ENCODE measurements at regions not wholly inside any gene's neighbourhood (a gene's known extent, or its start where the extent isn't known, plus 50 kb on each side); places are given as distances from the start of the nearest gene placed in this dataset.
"Not testable (repeated sequence)": the region's sequence is repeated elsewhere in the genome, so short reads cannot be mapped to it uniquely, and the experiment has no call there.

DNA sequence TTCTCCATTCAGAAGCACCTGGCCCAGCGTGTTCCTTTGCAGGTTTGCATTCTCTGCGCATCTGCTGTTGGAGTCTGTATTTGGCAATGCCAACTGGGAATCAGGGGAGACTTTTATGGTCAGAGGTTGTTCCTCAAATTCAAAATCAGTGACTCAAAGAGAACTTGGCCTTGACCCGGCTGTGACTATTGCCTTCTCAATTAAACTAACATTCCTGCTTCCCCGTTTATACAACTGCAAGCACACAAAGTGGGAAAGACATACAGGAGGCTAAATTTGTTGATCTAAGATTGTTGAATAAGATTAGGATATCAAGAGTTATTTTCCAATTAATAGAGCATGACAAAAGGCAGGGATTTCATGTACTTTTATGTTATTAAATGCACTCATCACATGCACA is 402.4 kb upstream of the IRX2 start:
- Histone ChIP-seq H3K27me3 (ENCODE audit: control insufficient read depth, insufficient read depth, low read length) (no peaks in the 10 kb centered on the region), H3K9me3 (ENCODE audit: control insufficient read depth, insufficient read depth, low read length) (peaks cover 43% of the 10 kb centered on the region), H3K27ac (ENCODE audit: low read depth, low read length) (no peak overlapping the region), H3K4me3 (ENCODE audit: low read depth, low read length) (no peak overlapping the region)
- POLR2A ChIA-PET = no interaction called here
- CTCF ChIA-PET = no interaction called here
- no peak for DNase-seq (ENCODE audit: low read depth, low spot score)
- TF ChIP-seq, protein P1, sequence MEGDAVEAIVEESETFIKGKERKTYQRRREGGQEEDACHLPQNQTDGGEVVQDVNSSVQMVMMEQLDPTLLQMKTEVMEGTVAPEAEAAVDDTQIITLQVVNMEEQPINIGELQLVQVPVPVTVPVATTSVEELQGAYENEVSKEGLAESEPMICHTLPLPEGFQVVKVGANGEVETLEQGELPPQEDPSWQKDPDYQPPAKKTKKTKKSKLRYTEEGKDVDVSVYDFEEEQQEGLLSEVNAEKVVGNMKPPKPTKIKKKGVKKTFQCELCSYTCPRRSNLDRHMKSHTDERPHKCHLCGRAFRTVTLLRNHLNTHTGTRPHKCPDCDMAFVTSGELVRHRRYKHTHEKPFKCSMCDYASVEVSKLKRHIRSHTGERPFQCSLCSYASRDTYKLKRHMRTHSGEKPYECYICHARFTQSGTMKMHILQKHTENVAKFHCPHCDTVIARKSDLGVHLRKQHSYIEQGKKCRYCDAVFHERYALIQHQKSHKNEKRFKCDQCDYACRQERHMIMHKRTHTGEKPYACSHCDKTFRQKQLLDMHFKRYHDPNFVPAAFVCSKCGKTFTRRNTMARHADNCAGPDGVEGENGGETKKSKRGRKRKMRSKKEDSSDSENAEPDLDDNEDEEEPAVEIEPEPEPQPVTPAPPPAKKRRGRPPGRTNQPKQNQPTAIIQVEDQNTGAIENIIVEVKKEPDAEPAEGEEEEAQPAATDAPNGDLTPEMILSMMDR (IDR thresholded peaks at IDR 0.05; ENCODE audit: low read depth, low read length) = no peak

DNA sequence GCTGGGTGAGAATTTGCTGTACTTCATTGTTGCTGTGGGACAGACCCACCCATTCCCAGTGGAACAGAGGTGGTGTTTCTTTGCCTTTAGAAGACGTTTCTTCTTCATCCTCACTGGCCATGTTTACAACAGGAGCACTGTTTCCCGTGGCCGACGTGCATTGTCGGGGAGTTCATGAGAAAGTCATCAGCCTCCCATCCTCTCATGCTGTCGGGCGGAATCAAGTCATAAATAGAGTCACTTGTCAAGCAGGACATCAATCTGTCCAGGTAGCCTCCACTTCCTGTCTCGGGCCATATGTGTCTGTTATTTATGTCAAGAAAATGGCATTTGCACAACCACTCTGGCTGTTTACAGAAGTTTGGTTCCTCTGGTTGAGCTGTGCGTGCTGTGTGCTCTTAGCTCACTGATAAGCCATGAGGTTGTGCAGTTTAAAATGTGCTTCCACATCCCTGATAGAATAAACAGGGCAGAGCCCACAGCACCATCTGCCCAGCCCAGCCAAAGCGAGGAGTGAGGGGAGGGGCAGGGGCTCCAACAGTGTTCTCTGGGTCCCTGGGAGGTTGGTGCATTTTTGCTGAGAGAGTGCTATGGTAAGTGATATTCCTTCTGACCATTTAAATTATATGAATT is 401.9 kb upstream of the IRX2 start:
- Histone ChIP-seq H3K4me3 (ENCODE audit: low read depth, low read length) (no peak overlapping the region), H3K27ac (ENCODE audit: low read depth, low read length) (no peak overlapping the region), H3K9me3 (ENCODE audit: control insufficient read depth, insufficient read depth, low read length) (peaks cover 40% of the 10 kb centered on the region), H3K27me3 (ENCODE audit: control insufficient read depth, insufficient read depth, low read length) (no peaks in the 10 kb centered on the region)
- TF ChIP-seq, protein P1 (IDR thresholded peaks at IDR 0.05; ENCODE audit: low read depth, low read length) = no peak
- CTCF ChIA-PET = no interaction called here
- POLR2A ChIA-PET = no interaction called here
- no peak for DNase-seq (ENCODE audit: low read depth, low spot score)

DNA sequence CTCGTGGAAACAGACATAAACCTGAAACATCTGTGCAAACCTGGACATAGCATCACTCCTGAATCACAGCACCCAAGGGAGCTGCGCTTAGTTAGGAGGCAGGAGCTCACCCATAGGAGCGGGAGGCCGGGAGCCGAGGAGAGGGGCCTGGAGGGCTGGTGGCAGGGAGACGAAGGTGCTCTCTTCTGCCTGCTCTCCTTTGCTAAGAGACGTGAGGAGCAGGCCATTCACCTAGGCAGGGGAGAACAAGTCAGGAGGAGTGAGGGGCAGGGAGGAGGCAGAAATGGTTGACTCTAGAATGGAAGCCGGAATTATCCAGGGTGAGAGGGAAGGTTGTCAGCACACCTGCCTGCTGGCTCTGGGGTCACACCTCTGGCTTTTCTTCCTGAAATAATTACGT is 398.4 kb upstream of the IRX2 start:
- no peaks in the 10 kb centered on the region for H3K27me3 ChIP-seq (ENCODE audit: control insufficient read depth, insufficient read depth, low read length)
- POLR2A ChIA-PET = no interaction called here

DNA sequence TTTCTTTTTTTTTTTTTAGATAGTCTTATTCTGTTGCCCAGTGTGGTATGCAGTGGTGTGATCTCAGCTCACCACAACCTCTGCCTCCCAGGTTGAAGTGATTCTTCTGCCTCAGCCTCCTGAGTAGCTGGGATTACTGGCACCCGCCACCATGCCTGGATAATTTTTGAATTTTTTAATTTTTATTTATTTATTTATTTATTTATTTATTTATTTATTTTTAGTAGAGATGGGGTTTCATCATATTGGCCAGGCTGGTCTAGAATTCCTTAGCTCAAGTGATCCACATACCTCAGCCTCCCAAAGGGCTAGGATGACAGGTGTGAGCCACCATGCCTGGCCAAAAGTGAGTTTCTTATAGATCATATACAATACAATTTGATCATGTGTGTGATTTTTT is 395.9 kb upstream of the IRX2 start:
- POLR2A ChIA-PET; H3K27ac ChIP-seq (ENCODE audit: low read depth, low read length); H3K27me3 ChIP-seq (ENCODE audit: control insufficient read depth, insufficient read depth, low read length); CTCF ChIA-PET; H3K4me3 ChIP-seq (ENCODE audit: low read depth, low read length); DNase-seq (ENCODE audit: low read depth, low spot score): not testable (repeated sequence)
- H3K9me3 ChIP-seq (ENCODE audit: control insufficient read depth, insufficient read depth, low read length) = peaks cover 32% of the 10 kb centered on the region

More for the DNA sequence above, 398.4 kb upstream of the IRX2 start:
- peaks cover 24% of the 10 kb centered on the region for H3K9me3 ChIP-seq (ENCODE audit: control insufficient read depth, insufficient read depth, low read length)
- H3K4me3 ChIP-seq (ENCODE audit: low read depth, low read length) = no peak overlapping the region
- no peak for DNase-seq (ENCODE audit: low read depth, low spot score)
- CTCF ChIA-PET = no interaction called here
- no peak overlapping the region for H3K27ac ChIP-seq (ENCODE audit: low read depth, low read length)
- TF ChIP-seq, protein P1 (IDR thresholded peaks at IDR 0.05; ENCODE audit: low read depth, low read length) = no peak

DNA sequence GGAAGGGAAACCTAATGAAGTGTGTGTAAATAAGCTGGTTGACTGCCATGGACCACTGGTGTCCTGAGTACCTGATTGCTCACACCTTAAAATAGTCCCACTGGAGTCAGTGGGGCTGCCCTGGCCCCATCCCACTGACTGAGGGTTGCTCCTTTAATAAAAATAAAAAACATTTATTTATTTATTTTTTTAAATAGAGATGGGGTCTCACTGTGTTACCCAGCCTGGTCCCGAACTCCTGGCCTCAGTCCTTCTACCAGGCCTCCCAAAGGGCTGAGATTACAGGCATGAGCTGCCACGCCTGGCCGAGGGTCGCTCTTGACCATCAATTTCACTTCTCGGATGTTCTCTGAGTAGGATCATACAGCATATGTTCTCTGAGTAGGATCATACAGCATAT is 394.2 kb upstream of the IRX2 start:
- ChIA-PET POLR2A (no interaction called here), CTCF (no interaction called here)
- H3K4me3 ChIP-seq (ENCODE audit: low read depth, low read length) = no peak overlapping the region
- peaks cover 32% of the 10 kb centered on the region for H3K9me3 ChIP-seq (ENCODE audit: control insufficient read depth, insufficient read depth, low read length)
- DNase-seq (ENCODE audit: low read depth, low spot score) = no peak
- no peaks in the 10 kb centered on the region for H3K27me3 ChIP-seq (ENCODE audit: control insufficient read depth, insufficient read depth, low read length)
- TF ChIP-seq, protein P1 (IDR thresholded peaks at IDR 0.05; ENCODE audit: low read depth, low read length) = no peak
- no peak overlapping the region for H3K27ac ChIP-seq (ENCODE audit: low read depth, low read length)

DNA sequence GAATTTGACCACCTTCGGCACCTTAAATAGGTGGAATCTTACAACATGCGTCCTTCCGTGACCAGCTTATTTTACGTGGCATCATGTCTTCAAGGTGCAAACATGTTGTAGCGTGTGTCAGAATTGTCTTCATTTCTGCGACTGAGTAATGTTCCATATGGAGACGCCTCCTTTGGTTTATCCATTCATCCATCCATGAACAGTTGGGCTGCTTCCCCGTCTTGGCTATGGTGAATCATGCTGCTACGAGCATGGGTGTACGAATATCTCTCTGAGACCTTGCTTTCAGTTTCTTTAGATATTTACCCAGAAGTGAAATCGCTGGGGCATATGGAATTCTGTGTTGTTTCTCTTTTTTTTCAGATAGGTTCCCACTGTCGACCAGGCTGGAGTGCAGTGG is 391.9 kb upstream of the IRX2 start:
- Histone ChIP-seq H3K27me3 (ENCODE audit: control insufficient read depth, insufficient read depth, low read length) (no peaks in the 10 kb centered on the region), H3K4me3 (ENCODE audit: low read depth, low read length) (no peak overlapping the region), H3K9me3 (ENCODE audit: control insufficient read depth, insufficient read depth, low read length) (peaks cover 42% of the 10 kb centered on the region), H3K27ac (ENCODE audit: low read depth, low read length) (no peak overlapping the region)
- TF ChIP-seq, protein P1 (IDR thresholded peaks at IDR 0.05; ENCODE audit: low read depth, low read length) = no peak
- ChIA-PET POLR2A (no interaction called here), CTCF (no interaction called here)
- no peak for DNase-seq (ENCODE audit: low read depth, low spot score)
